Right ventricle myocardium inferior (tissue), 1 donor: ENCODE measurements at regions not wholly inside any gene's neighbourhood (a gene's known extent, or its start where the extent isn't known, plus 50 kb on each side); places are given as distances from the start of the nearest gene placed in this dataset.

Source experiments
- ATAC-seq: fragments of 200-7000 bp; cut with Tn5 transposase; one replicate; pipeline ENCODE4 v1.9.1; 2020; ENCODE audit warnings: mild to moderate bottlenecking, moderate library complexity
- DNase-seq: peaks from one replicate; pipeline ENCODE4 v3.0.0; 2021; ENCODE audit errors: missing footprints
- intact Hi-C: fragments of 100-400 bp; cut with DNase I; formaldehyde crosslinking; loops from one replicate; pipeline ENCODE4 v1.11.0; 2022
- donor health status: DM: no; HTN: yes; CAD: no; lungs with severe emphysema.

- DNase-seq: no peak
- no peak for ATAC-seq
- intact Hi-C loops: no loop called here
These were observed 50.3 kb upstream of the SORBS2 start for GRCh38 chr4:185862340-185862739.

GRCh38 chr4:185863946-185864345 is 52.0 kb upstream of the SORBS2 start:
- DNase-seq: no peak
- intact Hi-C loops: no loop called here
- ATAC-seq: no peak

DNA sequence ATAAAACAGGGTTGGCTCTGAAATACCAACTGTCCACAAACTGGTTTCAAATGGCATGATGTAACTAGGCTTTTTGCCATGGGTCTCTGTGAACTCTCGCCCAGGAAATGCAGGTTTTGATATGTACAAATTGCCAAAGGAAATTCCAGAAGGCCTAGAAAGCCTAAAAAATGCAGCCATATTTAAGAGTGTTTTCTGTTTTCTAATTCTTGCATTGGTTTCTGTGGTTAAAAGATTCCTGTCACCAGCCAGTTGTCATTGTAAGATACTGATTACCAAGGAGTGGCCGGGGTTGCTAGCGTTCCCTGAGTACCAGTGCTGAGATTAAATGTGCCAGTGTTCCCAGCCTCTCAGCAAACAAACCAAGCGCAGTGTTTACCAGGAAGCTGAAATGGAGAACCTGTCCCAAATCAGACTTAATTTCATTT is 53.9 kb upstream of the SORBS2 start:
- ATAC-seq (peak; percentile 68), DNase-seq (no peak)
- intact Hi-C loops: loop anchor here (5.0 kb wide), 2 partner anchors 54 to 151 kb away; partner anchors contain the start of gene SORBS2

DNA sequence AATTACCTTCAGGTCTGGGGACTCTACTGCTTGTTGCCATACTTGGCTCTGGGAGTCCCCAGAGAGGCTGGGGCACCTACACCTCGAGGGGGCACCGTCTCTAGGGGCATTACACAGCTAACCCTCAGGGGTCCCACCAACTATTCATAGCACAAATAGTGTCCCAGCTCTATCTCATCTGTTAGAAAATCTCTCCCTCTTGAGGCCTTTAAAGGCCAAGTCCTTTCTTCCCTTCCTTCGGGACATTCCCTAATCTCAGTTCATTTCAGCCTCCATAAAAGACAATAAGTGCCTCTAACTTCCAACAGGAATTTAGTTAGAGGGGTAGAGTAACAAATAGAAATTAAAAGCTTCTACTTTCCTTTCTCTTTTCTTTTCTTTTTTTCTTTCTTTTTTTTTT is 55.8 kb upstream of the SORBS2 start:
- DNase-seq (no peak), ATAC-seq (no peak)
- intact Hi-C loops: loop anchor here (5.0 kb wide), 2 partner anchors 55 to 150 kb away; partner anchors contain the start of gene SORBS2

DNA sequence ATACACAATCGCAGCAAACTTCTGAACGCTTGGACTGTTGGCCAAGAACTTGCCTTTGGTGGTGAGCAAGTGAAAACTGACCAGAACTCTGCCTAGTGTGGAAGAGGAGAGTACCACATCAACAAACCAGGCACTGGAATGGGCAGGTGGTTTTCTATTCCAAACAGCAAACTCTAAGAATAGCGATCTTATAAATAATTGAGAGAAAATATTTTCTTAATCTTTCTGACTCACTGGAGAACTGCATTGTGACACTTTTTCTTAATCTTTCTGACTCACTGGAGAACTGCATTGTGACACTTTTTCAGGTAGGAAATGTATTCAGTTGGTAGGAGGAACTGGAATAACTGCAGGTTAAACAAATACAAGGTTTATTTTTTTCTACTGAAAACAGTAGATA is 57.0 kb upstream of the SORBS2 start:
- ATAC-seq (no peak), DNase-seq (no peak)
- intact Hi-C loops: loop anchor here (5.0 kb wide), 2 partner anchors 57 to 148 kb away; partner anchors contain the start of gene SORBS2

DNA sequence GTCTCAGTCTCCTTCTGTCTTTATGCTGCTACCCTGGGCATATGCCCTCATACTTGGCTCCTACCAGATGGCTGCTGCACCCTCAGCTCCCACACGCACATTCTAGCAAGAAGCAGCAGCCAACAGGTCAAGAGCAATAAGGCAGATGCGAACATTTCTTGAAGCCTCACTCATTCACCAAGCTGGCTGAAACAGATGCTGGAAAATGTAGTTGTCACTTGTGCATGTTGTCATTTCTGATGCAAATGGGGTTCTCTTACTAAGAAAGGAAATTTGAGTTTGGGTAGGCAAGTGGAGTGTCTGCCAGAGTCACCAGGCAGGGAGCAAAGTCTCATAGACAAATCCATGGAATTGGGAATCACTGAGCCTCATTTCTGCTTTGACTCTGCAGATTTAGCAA is 57.4 kb upstream of the SORBS2 start:
- ATAC-seq: peak; percentile 40
- no peak for DNase-seq
- intact Hi-C loops: loop anchor here (5.0 kb wide), 2 partner anchors 57 to 148 kb away; partner anchors contain the start of gene SORBS2

- intact Hi-C loops: loop anchor here (5.0 kb wide), 1 partner anchor 52 kb away; no protein-coding TSS in a partner anchor
- ATAC-seq (peak; percentile 74), DNase-seq (no peak)
These were observed 58.4 kb upstream of the SORBS2 start for GRCh38 chr4:185870366-185870765.

DNA sequence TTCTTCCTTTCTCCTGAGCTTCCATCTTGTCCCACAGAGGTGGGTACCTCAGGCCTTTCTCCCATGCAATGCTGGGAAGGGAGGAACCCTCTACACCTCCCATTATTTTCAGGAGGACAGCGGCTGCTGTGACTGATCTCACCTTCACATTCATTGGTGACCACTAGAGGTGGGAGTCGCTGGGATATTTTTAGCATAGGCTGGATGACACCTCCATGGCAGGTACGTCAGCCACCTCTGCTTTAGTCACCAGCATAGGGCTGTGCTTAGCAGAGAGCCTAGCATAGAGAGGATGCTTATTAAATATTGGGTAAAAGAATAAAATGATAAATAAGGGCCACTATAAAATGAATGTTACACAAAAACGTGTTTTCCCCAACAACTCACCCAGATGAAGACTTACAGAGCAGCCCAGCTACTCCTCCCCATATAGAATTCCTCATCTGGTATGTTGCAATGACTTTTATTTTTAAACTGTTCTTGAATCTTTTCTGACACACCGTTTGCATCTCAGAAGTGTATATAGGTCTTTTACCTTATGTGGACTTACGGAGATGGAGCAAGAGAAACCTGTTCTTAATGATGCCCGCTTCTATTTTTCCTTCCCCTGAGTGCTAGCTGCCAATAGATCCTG is 60.9 kb upstream of the SORBS2 start:
- intact Hi-C loops: loop anchor here (5.0 kb wide), 1 partner anchor 49 kb away; no protein-coding TSS in a partner anchor
- no peak for ATAC-seq
- no peak for DNase-seq

- intact Hi-C loops: loop anchor here (5.0 kb wide), 1 partner anchor 48 kb away; no protein-coding TSS in a partner anchor
- DNase-seq (no peak), ATAC-seq (no peak)
These were observed 62.7 kb upstream of the SORBS2 start for GRCh38 chr4:185874516-185875230.

DNA sequence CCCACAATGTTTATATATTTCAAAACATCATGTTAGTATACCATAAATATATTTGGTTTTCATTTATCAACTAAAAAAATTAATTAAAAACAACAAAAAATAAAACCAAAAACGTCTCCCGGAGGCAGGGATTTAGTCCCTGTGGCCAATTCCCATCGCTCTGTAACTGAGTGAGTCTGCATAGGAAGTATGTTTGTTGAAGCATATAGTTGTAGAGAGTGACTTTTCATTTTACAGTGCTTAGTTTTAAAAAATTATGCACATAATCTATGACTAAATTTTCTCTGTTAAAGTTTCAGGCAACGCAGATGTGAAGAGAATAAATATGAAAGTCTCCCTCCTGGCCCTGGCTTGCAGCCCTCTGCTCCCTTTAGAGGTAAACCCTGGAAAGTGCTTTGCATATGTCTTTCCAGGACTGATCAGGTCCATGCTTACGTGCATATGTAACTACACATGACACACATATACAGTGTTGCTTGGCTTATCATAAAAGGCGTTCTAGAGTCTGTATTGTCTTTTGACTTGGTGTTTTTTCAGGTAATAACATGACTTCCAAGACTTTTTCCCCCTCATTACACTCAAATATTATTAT is 63.4 kb upstream of the SORBS2 start:
- DNase-seq: no peak
- ATAC-seq: no peak
- intact Hi-C loops: no loop called here

DNA sequence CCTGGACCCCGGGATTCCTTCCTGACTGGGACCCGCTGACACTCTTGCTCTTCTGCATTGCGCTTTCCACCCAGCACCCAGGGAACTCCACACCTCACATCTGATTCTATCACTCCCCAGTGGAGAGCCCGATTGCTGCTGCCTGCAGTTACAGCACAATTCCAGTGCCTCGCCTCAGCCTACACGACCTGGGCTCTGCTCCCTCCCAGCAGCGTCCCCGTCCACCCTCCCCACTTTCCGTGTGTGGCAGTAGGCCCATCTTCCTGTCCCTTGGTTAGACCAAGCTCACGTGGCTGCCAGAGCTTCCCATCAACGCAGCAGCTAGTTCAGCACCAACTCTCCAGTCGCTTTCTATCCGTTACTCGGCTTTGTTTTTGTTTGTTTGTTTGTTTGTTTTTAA is 66.6 kb upstream of the SORBS2 start:
- DNase-seq (no peak), ATAC-seq (peak; percentile 82)
- intact Hi-C loops: no loop called here

- intact Hi-C loops: no loop called here
- ATAC-seq (no peak), DNase-seq (no peak)
These were observed 67.8 kb upstream of the SORBS2 start for GRCh38 chr4:185879666-185880312.

DNA sequence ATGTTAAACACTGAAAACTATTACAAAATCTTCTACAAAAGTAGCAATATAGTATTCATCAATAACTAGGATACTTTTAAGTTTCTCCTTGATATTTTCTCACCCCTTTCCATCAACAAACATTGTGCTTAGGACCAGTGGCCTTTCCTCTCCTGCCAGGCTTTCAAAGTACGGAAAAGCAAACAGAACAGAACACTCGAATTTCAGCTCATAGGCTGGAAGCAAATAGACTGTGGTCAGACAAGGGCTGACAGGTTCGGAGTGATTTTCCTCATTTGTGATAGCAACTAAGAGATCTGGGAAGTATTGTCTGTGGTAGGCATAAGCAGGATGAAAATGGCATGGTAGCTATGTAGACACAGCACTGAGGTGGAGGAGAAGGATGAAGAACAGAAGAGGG is 68.6 kb upstream of the SORBS2 start:
- DNase-seq (no peak), ATAC-seq (no peak)
- intact Hi-C loops: no loop called here

GRCh38 chr4:185881430-185881829 is 69.4 kb upstream of the SORBS2 start:
- DNase-seq: no peak
- no peak for ATAC-seq
- intact Hi-C loops: no loop called here

- ATAC-seq (no peak), DNase-seq (no peak)
- intact Hi-C loops: no loop called here
These were observed 71.6 kb upstream of the SORBS2 start for GRCh38 chr4:185883591-185883990.

GRCh38 chr4:185885075-185885474 is 73.1 kb upstream of the SORBS2 start:
- DNase-seq (no peak), ATAC-seq (no peak)
- intact Hi-C loops: no loop called here

DNA sequence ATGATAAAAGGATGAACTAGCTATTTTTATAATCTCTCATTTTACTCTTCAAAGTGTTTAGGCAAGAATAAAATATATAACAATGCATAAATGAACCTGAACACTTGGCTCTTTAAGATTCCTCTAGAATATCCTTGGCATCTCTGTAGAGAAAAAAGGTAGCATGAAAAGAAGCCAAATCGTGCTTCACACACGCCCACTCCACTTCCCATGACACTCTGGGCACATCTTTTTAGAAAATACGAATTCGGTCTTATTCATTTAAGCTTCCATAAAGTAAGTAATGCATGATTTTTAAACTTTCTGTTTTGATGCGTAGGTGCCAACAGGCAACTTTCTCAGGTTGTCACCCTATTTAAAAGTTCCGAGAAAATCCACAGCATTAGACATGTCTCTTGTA is 73.6 kb upstream of the SORBS2 start:
- ATAC-seq: no peak
- intact Hi-C loops: no loop called here
- DNase-seq: no peak

- intact Hi-C loops: no loop called here
- ATAC-seq: no peak
- DNase-seq: no peak
These were observed 75.0 kb upstream of the SORBS2 start for GRCh38 chr4:185886832-185887524.

DNA sequence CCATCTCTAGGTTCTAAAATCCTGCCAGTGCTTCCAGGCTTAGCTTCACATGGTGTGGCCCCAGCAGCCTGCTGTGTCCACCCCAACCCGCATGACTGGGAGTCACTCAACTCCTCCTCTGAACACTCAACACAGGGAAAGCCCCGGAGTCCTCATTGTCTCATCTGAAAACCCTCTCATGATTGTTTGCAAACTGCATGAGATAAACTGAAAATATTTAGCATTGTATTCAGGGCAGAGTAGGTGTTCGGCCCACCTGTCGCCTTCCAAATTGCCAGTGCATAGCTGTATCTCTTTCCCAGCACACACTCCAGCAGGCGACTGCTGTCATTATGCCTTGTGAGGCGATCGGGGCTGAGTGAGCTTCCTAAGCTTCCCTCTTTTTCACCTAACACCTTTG is 76.7 kb upstream of the SORBS2 start:
- intact Hi-C loops: no loop called here
- no peak for DNase-seq
- ATAC-seq: no peak
